ENCODE measurements at regions not wholly inside any gene's neighbourhood (a gene's known extent, or its start where the extent isn't known, plus 50 kb on each side); places are given as distances from the start of the nearest gene placed in this dataset.
"Not testable (repeated sequence)": the region's sequence is repeated elsewhere in the genome, so short reads cannot be mapped to it uniquely, and the experiment has no call there.

- no peak for DNase-seq (ENCODE audit: low spot score)
These were observed 148.3 kb upstream of the SOX14 start for GRCh38 chr3:137615659-137616418.

- no peak for DNase-seq (ENCODE audit: low spot score)
These were observed 122.0 kb upstream of the SOX14 start for GRCh38 chr3:137641879-137642704.

DNA sequence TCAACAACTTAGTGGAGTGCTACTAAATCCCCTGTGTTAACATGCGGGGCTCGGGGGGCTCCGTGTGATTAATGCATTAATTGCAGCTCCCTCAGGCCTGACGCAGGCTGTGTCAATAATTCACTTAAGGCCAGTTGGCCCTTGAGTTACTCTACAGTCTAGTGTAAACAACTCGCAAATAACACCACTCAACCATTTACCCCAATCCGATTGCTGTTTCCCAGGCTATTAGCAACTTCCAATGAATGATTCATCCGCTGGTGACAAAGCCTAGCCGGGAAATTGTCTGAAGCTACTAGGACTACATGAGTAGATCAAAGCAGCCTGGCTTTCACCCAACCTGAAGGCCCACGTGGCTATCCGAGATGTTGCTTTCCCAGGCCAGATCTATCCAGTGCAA lies 121.3 kb upstream of the SOX14 start:
- DNase-seq (ENCODE audit: low spot score) = no peak

- DNase-seq (ENCODE audit: low spot score) = no peak
These were observed 116.9 kb upstream of the SOX14 start for GRCh38 chr3:137647179-137647578.

GRCh38 chr3:137669519-137670060 lies 94.5 kb upstream of the SOX14 start:
- DNase-seq (ENCODE audit: low spot score) = no peak

- no peak for DNase-seq (ENCODE audit: low spot score)
These were observed 76.8 kb upstream of the SOX14 start for GRCh38 chr3:137687181-137687879.

- peak; percentile 26 for DNase-seq (ENCODE audit: low spot score)
These were observed 71.2 kb upstream of the SOX14 start for GRCh38 chr3:137692803-137693431.

GRCh38 chr3:137693791-137694190 lies 70.3 kb upstream of the SOX14 start:
- no peak for DNase-seq (ENCODE audit: low spot score)

DNA sequence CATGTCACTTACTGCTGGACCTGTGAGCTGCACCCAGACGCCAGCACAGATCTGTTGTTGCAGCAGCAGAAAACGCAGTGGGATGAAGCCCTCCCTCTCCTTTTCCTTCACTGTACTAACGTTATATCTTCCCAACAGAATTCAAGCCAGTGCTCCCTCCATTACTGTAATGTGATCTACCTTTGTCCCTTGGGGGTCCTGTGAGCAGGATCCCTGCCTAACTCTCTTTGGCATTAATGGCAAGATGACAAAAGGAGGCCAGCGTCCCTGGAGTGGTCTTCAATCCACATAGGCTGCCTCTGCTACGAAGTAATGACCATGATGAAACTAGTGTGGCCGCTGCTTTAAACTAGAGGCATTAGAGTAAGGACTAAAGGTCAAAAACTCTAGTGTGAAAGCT lies 69.3 kb upstream of the SOX14 start:
- DNase-seq (ENCODE audit: low spot score) = no peak

DNA sequence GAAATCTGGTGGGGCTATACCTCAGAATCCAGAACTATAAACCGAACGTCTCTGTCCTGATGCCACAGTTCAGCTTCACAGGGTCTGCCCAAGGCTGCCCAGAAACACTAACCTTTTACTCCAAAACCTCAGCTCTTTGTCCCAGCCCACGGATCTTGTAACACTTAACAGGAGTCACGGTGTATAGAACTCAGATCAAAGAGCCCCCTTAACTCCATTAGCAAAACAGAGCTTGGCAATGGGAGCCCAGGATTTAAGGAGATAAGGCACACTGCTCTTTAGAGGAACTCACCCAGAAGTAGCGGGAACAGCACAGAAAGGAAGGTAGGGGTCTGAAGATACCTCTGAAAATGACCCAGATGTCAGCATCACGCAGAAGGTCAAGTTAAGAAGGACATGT lies 68.8 kb upstream of the SOX14 start:
- no peak for DNase-seq (ENCODE audit: low spot score)

DNA sequence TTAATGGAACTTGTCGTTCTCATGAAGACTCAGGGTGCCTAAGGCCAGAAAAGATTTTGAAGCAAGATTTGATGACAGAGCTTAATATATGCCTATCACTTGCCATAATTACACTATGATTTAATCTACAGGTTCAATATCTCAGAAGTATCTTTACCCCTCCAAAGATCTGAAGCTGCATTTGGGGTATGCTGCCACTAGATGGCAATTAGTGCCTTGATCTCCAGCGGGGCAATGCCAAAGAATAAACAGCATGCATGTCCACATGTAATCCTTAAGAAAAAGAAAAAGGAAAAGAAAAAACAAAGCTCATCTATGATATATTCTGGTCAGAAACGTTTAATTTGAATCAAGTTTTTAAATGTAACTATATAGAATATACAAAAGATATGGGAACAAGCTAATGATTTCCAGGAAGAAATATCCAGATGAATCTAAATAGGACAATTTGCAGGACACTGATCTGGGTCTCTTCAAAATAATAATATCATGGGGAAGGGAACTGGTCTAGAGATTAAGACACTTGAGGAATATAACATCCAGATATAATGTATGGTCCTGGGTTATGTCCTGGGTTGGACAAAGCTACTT lies 55.0 kb upstream of the SOX14 start:
- DNase-seq (ENCODE audit: low spot score) = peak; percentile 36

DNA sequence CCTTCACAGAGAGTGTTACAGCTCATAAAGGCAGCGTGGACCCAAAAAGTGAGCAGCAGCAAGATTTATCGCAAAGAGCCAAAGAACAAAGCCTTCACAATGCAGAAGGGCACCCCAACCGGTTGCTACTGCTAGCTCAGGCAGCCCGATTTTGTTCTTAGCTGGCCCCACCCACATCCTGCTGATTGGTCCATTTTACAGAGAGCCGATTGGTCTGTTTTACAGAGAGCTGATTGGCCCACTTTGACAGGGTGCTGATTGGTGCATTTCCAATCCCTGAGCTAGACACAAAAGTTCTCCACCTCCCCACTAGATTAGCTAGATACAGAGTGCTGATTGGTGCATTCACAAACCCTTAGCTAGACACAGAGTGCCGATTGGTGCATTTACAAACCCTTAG lies 50.1 kb upstream of the SOX14 start:
- DNase-seq (ENCODE audit: low spot score) = not testable (repeated sequence)

All from HuH-7 (cell line).